Tongue (tissue), 1 donor: ENCODE measurements at regions not wholly inside any gene's neighbourhood (a gene's known extent, or its start where the extent isn't known, plus 50 kb on each side); places are given as distances from the start of the nearest gene placed in this dataset.
"Not testable (repeated sequence)": the region's sequence is repeated elsewhere in the genome, so short reads cannot be mapped to it uniquely, and the experiment has no call there.

Experiments
- DNase-seq: peaks from one replicate; pipeline ENCODE4 v3.0.0-alpha.2; 2015

GRCh38 chr9:1115370-1115769, 65.2 kb downstream of the DMRT2 start:
- no peak for DNase-seq

GRCh38 chr9:1117439-1117838, 67.3 kb downstream of the DMRT2 start:
- no peak for DNase-seq

- no peak for DNase-seq
These were observed 70.5 kb downstream of the DMRT2 start for GRCh38 chr9:1120500-1121165.

- DNase-seq: peak; percentile 6
These were observed 75.6 kb downstream of the DMRT2 start for GRCh38 chr9:1125741-1126140.

- no peak for DNase-seq
These were observed 77.9 kb downstream of the DMRT2 start for GRCh38 chr9:1128046-1128445.

GRCh38 chr9:1129382-1129781, 79.2 kb downstream of the DMRT2 start:
- DNase-seq: no peak

GRCh38 chr9:1140057-1140456, 89.9 kb downstream of the DMRT2 start:
- no peak for DNase-seq

GRCh38 chr9:1151691-1152090, 101.5 kb downstream of the DMRT2 start:
- no peak for DNase-seq

GRCh38 chr9:1152171-1152570, 102.0 kb downstream of the DMRT2 start:
- no peak for DNase-seq

GRCh38 chr9:1154739-1155138, 104.6 kb downstream of the DMRT2 start:
- DNase-seq: no peak

GRCh38 chr9:1155602-1156001, 105.4 kb downstream of the DMRT2 start:
- no peak for DNase-seq

GRCh38 chr9:1156794-1157550, 106.8 kb downstream of the DMRT2 start:
- peak; percentile 21 for DNase-seq

- DNase-seq: no peak
These were observed 107.7 kb downstream of the DMRT2 start for GRCh38 chr9:1157836-1158235.

- DNase-seq: no peak
These were observed 120.8 kb downstream of the DMRT2 start for GRCh38 chr9:1170918-1171317.

GRCh38 chr9:1171546-1171945, 121.4 kb downstream of the DMRT2 start:
- DNase-seq: no peak

GRCh38 chr9:1173211-1173610, 123.1 kb downstream of the DMRT2 start:
- DNase-seq: no peak

- DNase-seq: peak; percentile 33
These were observed 123.8 kb downstream of the DMRT2 start for GRCh38 chr9:1173993-1174392.

- DNase-seq: no peak
These were observed 129.2 kb downstream of the DMRT2 start for GRCh38 chr9:1179366-1179765.

GRCh38 chr9:1184146-1184545, 134.0 kb downstream of the DMRT2 start:
- DNase-seq: no peak

GRCh38 chr9:1187137-1187536, 137.0 kb downstream of the DMRT2 start:
- not testable (repeated sequence) for DNase-seq

GRCh38 chr9:1195636-1196035, 145.5 kb downstream of the DMRT2 start:
- DNase-seq: not testable (repeated sequence)

GRCh38 chr9:1198085-1198484, 147.9 kb downstream of the DMRT2 start:
- DNase-seq: peak; percentile 55

- DNase-seq: peak; percentile 15
These were observed 150.7 kb downstream of the DMRT2 start for GRCh38 chr9:1200847-1201251.

GRCh38 chr9:1201262-1201661, 151.1 kb downstream of the DMRT2 start:
- DNase-seq: no peak
